DMS79 treated with DMSO at 0.1 percent for 48 hours (cell line): ENCODE measurements at regions not wholly inside any gene's neighbourhood (a gene's known extent, or its start where the extent isn't known, plus 50 kb on each side); places are given as distances from the start of the nearest gene placed in this dataset.
A peak's percentile ranks its signal among the peaks of the same experiment; 100 is the strongest.
"Not testable (repeated sequence)": the region's sequence is repeated elsewhere in the genome, so short reads cannot be mapped to it uniquely, and the experiment has no call there.

Experiments used
- DNase-seq: peaks from one replicate; lab custom pipeline; 2025; lab: John Stamatoyannopoulos, UW

GRCh38 chr13:78138756-78139155 lies 220.1 kb upstream of the EDNRB start:
- DNase-seq, result no peak

- DNase-seq, result peak; percentile 46
Measured at GRCh38 chr13:78137404-78138142, 218.9 kb upstream of the EDNRB start.

GRCh38 chr13:78136966-78137365 lies 218.3 kb upstream of the EDNRB start:
- no peak for DNase-seq

GRCh38 chr13:78133511-78133910 lies 214.9 kb upstream of the EDNRB start:
- no peak for DNase-seq

- no peak for DNase-seq
Measured at GRCh38 chr13:78131811-78132210, 213.2 kb upstream of the EDNRB start.

GRCh38 chr13:78131346-78131745 lies 212.7 kb upstream of the EDNRB start:
- no peak for DNase-seq

- no peak for DNase-seq
Measured at GRCh38 chr13:78129823-78130222, 211.2 kb upstream of the EDNRB start.

- no peak for DNase-seq
Measured at GRCh38 chr13:78129359-78129758, 210.7 kb upstream of the EDNRB start.

GRCh38 chr13:78121459-78122348 lies 203.1 kb upstream of the EDNRB start:
- DNase-seq, result peak; percentile 56

- DNase-seq, result no peak
Measured at GRCh38 chr13:78121001-78121400, 202.4 kb upstream of the EDNRB start.

- not testable (repeated sequence) for DNase-seq
Measured at GRCh38 chr13:78120144-78120543, 201.5 kb upstream of the EDNRB start.

GRCh38 chr13:78117070-78117469 lies 198.4 kb upstream of the EDNRB start:
- DNase-seq, result not testable (repeated sequence)

- DNase-seq, result no peak
Measured at GRCh38 chr13:78105656-78106055, 187.0 kb upstream of the EDNRB start.

- no peak for DNase-seq
Measured at GRCh38 chr13:78103936-78104335, 185.3 kb upstream of the EDNRB start.

- no peak for DNase-seq
Measured at GRCh38 chr13:78102741-78103140, 184.1 kb upstream of the EDNRB start.

GRCh38 chr13:78102121-78102677 lies 183.6 kb upstream of the EDNRB start:
- no peak for DNase-seq

GRCh38 chr13:78100486-78100885 lies 181.9 kb upstream of the EDNRB start:
- DNase-seq, result no peak

- no peak for DNase-seq
Measured at GRCh38 chr13:78098249-78098648, 179.6 kb upstream of the EDNRB start.

- no peak for DNase-seq
Measured at GRCh38 chr13:78096221-78096620, 177.6 kb upstream of the EDNRB start.

- no peak for DNase-seq
Measured at GRCh38 chr13:78087966-78088678, 169.5 kb upstream of the EDNRB start.

- DNase-seq, result no peak
Measured at GRCh38 chr13:78085434-78086225, 167.0 kb upstream of the EDNRB start.
